ENCODE measurements at regions not wholly inside any gene's neighbourhood (a gene's known extent, or its start where the extent isn't known, plus 50 kb on each side); places are given as distances from the start of the nearest gene placed in this dataset.

GRCh38 chr2:104774631-104775030 lies 79.3 kb upstream of the POU3F3 start:
- H3K27me3 ChIP-seq (ENCODE audit: control insufficient read depth in 1 of 2, insufficient read depth in 2 of 2, low read length in 2 of 2) = no peaks in the 10 kb centered on the region
- ChIA-PET CTCF (no interaction called here), POLR2A (no interaction called here)
- no peak for TF ChIP-seq CTCF (IDR thresholded peaks at IDR 0.05)
- Mint-ChIP-seq H3K4me1 (ENCODE audit: low read depth) (no peaks in the 10 kb centered on the region), H3K27me3 (no peaks in the 10 kb centered on the region), H3K4me3 (no peak overlapping the region), H3K27ac (no peak overlapping the region), H3K36me3 (ENCODE audit: low read depth) (no peaks in the 10 kb centered on the region), H3K9me3 (peaks cover 2% of the 10 kb centered on the region)
- intact Hi-C loops (cut with DNase I, micrococcal nuclease) = no loop called here
- H3K4me3 ChIP-seq (ENCODE audit: low read length) = no peak overlapping the region
- no peaks in the 10 kb centered on the region for H3K36me3 ChIP-seq (ENCODE audit: insufficient read depth, low read length)
- no peaks in the 10 kb centered on the region for H3K9me3 ChIP-seq (ENCODE audit: control insufficient read depth in 1 of 2, insufficient read depth in 1 of 2, low read length in 2 of 2)
- no peak for DNase-seq
- no peak for ATAC-seq (ENCODE audit: poor library complexity)
- no peak overlapping the region for H3K27ac ChIP-seq (ENCODE audit: low read depth in 1 of 2, low read length in 2 of 2)
- H3K4me1 ChIP-seq (ENCODE audit: insufficient read depth, low read length) = no peaks in the 10 kb centered on the region

GRCh38 chr2:104777721-104778120 lies 76.2 kb upstream of the POU3F3 start:
- H3K36me3 Mint-ChIP-seq (ENCODE audit: low read depth) = no peaks in the 10 kb centered on the region
- Histone ChIP-seq H3K27ac (ENCODE audit: low read depth in 1 of 2, low read length in 2 of 2) (no peak overlapping the region), H3K9me3 (ENCODE audit: control insufficient read depth in 1 of 2, insufficient read depth in 1 of 2, low read length in 2 of 2) (no peaks in the 10 kb centered on the region), H3K27me3 (ENCODE audit: control insufficient read depth in 1 of 2, insufficient read depth in 2 of 2, low read length in 2 of 2) (no peaks in the 10 kb centered on the region), H3K4me1 (ENCODE audit: insufficient read depth, low read length) (no peaks in the 10 kb centered on the region), H3K4me3 (ENCODE audit: low read length) (no peak overlapping the region), H3K36me3 (ENCODE audit: insufficient read depth, low read length) (no peaks in the 10 kb centered on the region)
- H3K27ac Mint-ChIP-seq = no peak overlapping the region
- DNase-seq = no peak
- ChIA-PET CTCF (no interaction called here), POLR2A (no interaction called here)
- H3K27me3 Mint-ChIP-seq = no peaks in the 10 kb centered on the region
- intact Hi-C loops (cut with DNase I, micrococcal nuclease) = no loop called here
- no peak for TF ChIP-seq CTCF (IDR thresholded peaks at IDR 0.05)
- no peaks in the 10 kb centered on the region for H3K9me3 Mint-ChIP-seq
- no peak overlapping the region for H3K4me3 Mint-ChIP-seq
- no peak for ATAC-seq (ENCODE audit: poor library complexity)
- no peaks in the 10 kb centered on the region for H3K4me1 Mint-ChIP-seq (ENCODE audit: low read depth)

- H3K4me1 Mint-ChIP-seq (ENCODE audit: low read depth) = no peaks in the 10 kb centered on the region
- H3K36me3 ChIP-seq (ENCODE audit: insufficient read depth, low read length) = no peaks in the 10 kb centered on the region
- H3K27me3 ChIP-seq (ENCODE audit: control insufficient read depth in 1 of 2, insufficient read depth in 2 of 2, low read length in 2 of 2) = no peaks in the 10 kb centered on the region
- intact Hi-C loops (cut with DNase I, micrococcal nuclease) = no loop called here
- H3K4me1 ChIP-seq (ENCODE audit: insufficient read depth, low read length) = no peaks in the 10 kb centered on the region
- ChIA-PET CTCF (no interaction called here), POLR2A (no interaction called here)
- H3K4me3 Mint-ChIP-seq = no peak overlapping the region
- no peak overlapping the region for H3K27ac Mint-ChIP-seq
- H3K9me3 Mint-ChIP-seq = no peaks in the 10 kb centered on the region
- H3K36me3 Mint-ChIP-seq (ENCODE audit: low read depth) = no peaks in the 10 kb centered on the region
- no peak overlapping the region for H3K27ac ChIP-seq (ENCODE audit: low read depth in 1 of 2, low read length in 2 of 2)
- H3K4me3 ChIP-seq (ENCODE audit: low read length) = no peak overlapping the region
- H3K9me3 ChIP-seq (ENCODE audit: control insufficient read depth in 1 of 2, insufficient read depth in 1 of 2, low read length in 2 of 2) = no peaks in the 10 kb centered on the region
- H3K27me3 Mint-ChIP-seq = no peaks in the 10 kb centered on the region
- ATAC-seq (ENCODE audit: poor library complexity) (no peak), DNase-seq (peak in 2 of 14 experiments; percentile 1)
- TF ChIP-seq CTCF (IDR thresholded peaks at IDR 0.05) = no peak
Observed at GRCh38 chr2:104781151-104781550, 72.8 kb upstream of the POU3F3 start.
